ENCODE measurements at regions not wholly inside any gene's neighbourhood (a gene's known extent, or its start where the extent isn't known, plus 50 kb on each side); places are given as distances from the start of the nearest gene placed in this dataset.

DNA sequence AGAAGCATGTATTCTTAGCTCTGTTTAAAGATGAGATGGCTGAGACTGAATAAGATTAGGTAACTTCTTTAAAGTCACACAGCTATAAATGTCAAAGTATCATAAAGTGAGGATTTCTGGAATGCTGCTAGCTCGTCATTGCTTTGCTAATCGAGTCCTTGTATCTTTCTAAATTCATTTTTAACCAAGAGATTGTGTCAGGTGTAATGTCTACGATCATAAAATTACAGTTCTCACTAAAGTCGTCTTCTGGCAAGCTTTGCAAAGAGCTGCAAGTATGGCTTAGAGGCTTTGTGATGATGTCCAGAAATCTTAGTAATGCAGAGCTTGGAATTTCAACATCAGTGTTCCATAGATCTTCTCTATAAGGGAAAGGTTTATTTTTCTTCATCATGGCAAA is 569.8 kb downstream of the LMO4 start:
- Mint-ChIP-seq H3K36me3 (ENCODE audit: low read depth) (no peaks in the 10 kb centered on the region), H3K27ac (no peak overlapping the region), H3K9me3 (no peaks in the 10 kb centered on the region), H3K4me3 (no peak overlapping the region), H3K27me3 (ENCODE audit: insufficient read depth) (no peaks in the 10 kb centered on the region), H3K4me1 (no peaks in the 10 kb centered on the region)
- Histone ChIP-seq H3K27ac (ENCODE audit: low read depth, low read length) (no peak overlapping the region), H3K27me3 (ENCODE audit: control insufficient read depth, insufficient read depth, low read length, poor library complexity, severe bottlenecking) (no peaks in the 10 kb centered on the region), H3K9me3 (ENCODE audit: control insufficient read depth, low read length) (no peaks in the 10 kb centered on the region), H3K9ac (ENCODE audit: extremely low read depth, low read length, poor library complexity, severe bottlenecking) (no peak overlapping the region), H3K4me3 (ENCODE audit: low read length) (no peak overlapping the region), H3K4me1 (ENCODE audit: control insufficient read depth, insufficient read depth, low read length) (no peaks in the 10 kb centered on the region), H3K36me3 (ENCODE audit: control insufficient read depth, insufficient read depth, low read length) (no peaks in the 10 kb centered on the region)
- TF ChIP-seq, protein P1, sequence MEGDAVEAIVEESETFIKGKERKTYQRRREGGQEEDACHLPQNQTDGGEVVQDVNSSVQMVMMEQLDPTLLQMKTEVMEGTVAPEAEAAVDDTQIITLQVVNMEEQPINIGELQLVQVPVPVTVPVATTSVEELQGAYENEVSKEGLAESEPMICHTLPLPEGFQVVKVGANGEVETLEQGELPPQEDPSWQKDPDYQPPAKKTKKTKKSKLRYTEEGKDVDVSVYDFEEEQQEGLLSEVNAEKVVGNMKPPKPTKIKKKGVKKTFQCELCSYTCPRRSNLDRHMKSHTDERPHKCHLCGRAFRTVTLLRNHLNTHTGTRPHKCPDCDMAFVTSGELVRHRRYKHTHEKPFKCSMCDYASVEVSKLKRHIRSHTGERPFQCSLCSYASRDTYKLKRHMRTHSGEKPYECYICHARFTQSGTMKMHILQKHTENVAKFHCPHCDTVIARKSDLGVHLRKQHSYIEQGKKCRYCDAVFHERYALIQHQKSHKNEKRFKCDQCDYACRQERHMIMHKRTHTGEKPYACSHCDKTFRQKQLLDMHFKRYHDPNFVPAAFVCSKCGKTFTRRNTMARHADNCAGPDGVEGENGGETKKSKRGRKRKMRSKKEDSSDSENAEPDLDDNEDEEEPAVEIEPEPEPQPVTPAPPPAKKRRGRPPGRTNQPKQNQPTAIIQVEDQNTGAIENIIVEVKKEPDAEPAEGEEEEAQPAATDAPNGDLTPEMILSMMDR (conservative IDR thresholded peaks at IDR 0.05), result no peak
- no peak for DNase-seq
- 87% methylated on average over 3 to 4 of the region's 4 CpGs for WGBS, 2 experiments (ENCODE audit: insufficient coverage in 1 of 2, insufficient read length in 1 of 2)

DNA sequence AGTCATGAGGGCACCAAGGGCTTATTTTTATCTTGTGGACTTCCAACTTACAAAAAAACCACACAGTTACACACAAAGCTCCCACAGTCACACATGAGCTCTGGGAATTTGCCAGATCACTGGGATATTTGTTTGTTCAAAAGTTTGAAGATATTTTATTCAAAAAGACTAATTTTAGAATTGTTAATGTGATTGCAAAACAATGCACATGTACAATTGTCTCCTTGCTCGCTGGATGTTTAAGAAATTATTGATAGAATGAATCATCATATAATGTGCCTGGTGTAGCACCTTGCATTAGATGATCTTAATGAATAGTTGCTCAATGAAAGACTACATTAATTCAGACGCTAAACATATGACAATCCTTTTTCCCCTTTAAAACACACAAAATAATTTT is 570.3 kb downstream of the LMO4 start:
- 86% methylated on average over 1 to 2 of the region's 2 CpGs for WGBS, 2 experiments (ENCODE audit: insufficient coverage in 1 of 2, insufficient read length in 1 of 2)
- no peaks in the 10 kb centered on the region for H3K4me1 Mint-ChIP-seq
- no peaks in the 10 kb centered on the region for H3K27me3 ChIP-seq (ENCODE audit: control insufficient read depth, insufficient read depth, low read length, poor library complexity, severe bottlenecking)
- no peaks in the 10 kb centered on the region for H3K4me1 ChIP-seq (ENCODE audit: control insufficient read depth, insufficient read depth, low read length)
- no peaks in the 10 kb centered on the region for H3K36me3 Mint-ChIP-seq (ENCODE audit: low read depth)
- H3K9me3 ChIP-seq (ENCODE audit: control insufficient read depth, low read length), result no peaks in the 10 kb centered on the region
- no peak overlapping the region for H3K4me3 Mint-ChIP-seq
- no peaks in the 10 kb centered on the region for H3K36me3 ChIP-seq (ENCODE audit: control insufficient read depth, insufficient read depth, low read length)
- H3K27ac ChIP-seq (ENCODE audit: low read depth, low read length), result no peak overlapping the region
- H3K4me3 ChIP-seq (ENCODE audit: low read length), result no peak overlapping the region
- H3K9ac ChIP-seq (ENCODE audit: extremely low read depth, low read length, poor library complexity, severe bottlenecking), result no peak overlapping the region
- no peak for DNase-seq
- no peak overlapping the region for H3K27ac Mint-ChIP-seq
- TF ChIP-seq, protein P1 (conservative IDR thresholded peaks at IDR 0.05), result no peak
- no peaks in the 10 kb centered on the region for H3K9me3 Mint-ChIP-seq
- H3K27me3 Mint-ChIP-seq (ENCODE audit: insufficient read depth), result no peaks in the 10 kb centered on the region

DNA sequence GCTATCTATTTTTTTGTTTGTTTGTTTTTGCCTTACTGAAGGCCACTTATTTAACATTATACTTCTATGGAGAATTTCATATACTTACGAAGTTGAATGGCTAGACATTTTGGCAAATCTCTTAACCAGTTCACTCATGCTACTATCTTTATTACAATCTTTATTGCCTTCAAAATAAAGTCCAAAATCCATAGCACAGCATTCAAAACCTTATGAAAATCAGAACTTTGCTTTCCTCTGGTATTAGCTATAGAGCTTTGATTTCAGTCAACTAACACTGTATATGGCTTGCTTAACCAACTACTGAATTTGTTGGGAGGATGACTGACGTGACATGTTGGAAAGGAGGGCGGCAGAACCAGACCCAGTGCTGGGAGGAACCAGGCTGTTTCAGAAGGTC is 571.1 kb downstream of the LMO4 start:
- Mint-ChIP-seq H3K27me3 (ENCODE audit: insufficient read depth) (no peaks in the 10 kb centered on the region), H3K9me3 (no peaks in the 10 kb centered on the region), H3K4me3 (no peak overlapping the region), H3K4me1 (no peaks in the 10 kb centered on the region), H3K36me3 (ENCODE audit: low read depth) (no peaks in the 10 kb centered on the region), H3K27ac (no peak overlapping the region)
- H3K36me3 ChIP-seq (ENCODE audit: control insufficient read depth, insufficient read depth, low read length), result no peaks in the 10 kb centered on the region
- DNase-seq, result no peak
- no peak overlapping the region for H3K9ac ChIP-seq (ENCODE audit: extremely low read depth, low read length, poor library complexity, severe bottlenecking)
- H3K4me3 ChIP-seq (ENCODE audit: low read length), result no peak overlapping the region
- no peaks in the 10 kb centered on the region for H3K4me1 ChIP-seq (ENCODE audit: control insufficient read depth, insufficient read depth, low read length)
- no peak overlapping the region for H3K27ac ChIP-seq (ENCODE audit: low read depth, low read length)
- TF ChIP-seq, protein P1 (conservative IDR thresholded peaks at IDR 0.05), result no peak
- no peaks in the 10 kb centered on the region for H3K27me3 ChIP-seq (ENCODE audit: control insufficient read depth, insufficient read depth, low read length, poor library complexity, severe bottlenecking)
- WGBS, 2 experiments (ENCODE audit: insufficient coverage in 1 of 2, insufficient read length in 1 of 2), result 91 to 96% methylated on average over 2 to 3 of the region's 3 CpGs
- no peaks in the 10 kb centered on the region for H3K9me3 ChIP-seq (ENCODE audit: control insufficient read depth, low read length)
